ENCODE measurements at regions not wholly inside any gene's neighbourhood (a gene's known extent, or its start where the extent isn't known, plus 50 kb on each side); places are given as distances from the start of the nearest gene placed in this dataset.

GRCh38 chr18:43735570-43735969, 458.3 kb upstream of the SYT4 start:
- no peaks in the 10 kb centered on the region for H3K36me3 ChIP-seq (ENCODE audit: control insufficient read depth in 1 of 2, insufficient read depth in 2 of 2, low read length in 2 of 2)
- no peaks in the 10 kb centered on the region for H3K4me1 ChIP-seq (ENCODE audit: control insufficient read depth in 1 of 2, insufficient read depth in 2 of 2, low read length in 2 of 2)
- no peak overlapping the region for H3K4me3 ChIP-seq (ENCODE audit: low read depth in 1 of 2, low read length in 2 of 2)
- no peak overlapping the region for H3K27ac ChIP-seq (ENCODE audit: low read depth, low read length)
- no peak overlapping the region for H3K9ac ChIP-seq (ENCODE audit: low read depth in 1 of 2, low read length in 2 of 2)
- H3K9me3 ChIP-seq (ENCODE audit: control insufficient read depth in 1 of 2, low read length in 2 of 2) = no peaks in the 10 kb centered on the region
- no peaks in the 10 kb centered on the region for H3K27me3 ChIP-seq (ENCODE audit: control insufficient read depth in 1 of 2, insufficient read depth in 2 of 2, low read length in 2 of 2)

- Histone ChIP-seq H3K9me3 (ENCODE audit: control insufficient read depth in 1 of 2, low read length in 2 of 2) (peaks cover 5 to 16% of the 10 kb centered on the region in 2 donors), H3K36me3 (ENCODE audit: control insufficient read depth in 1 of 2, insufficient read depth in 2 of 2, low read length in 2 of 2) (no peaks in the 10 kb centered on the region), H3K27ac (ENCODE audit: low read depth, low read length) (no peak overlapping the region), H3K4me1 (ENCODE audit: control insufficient read depth in 1 of 2, insufficient read depth in 2 of 2, low read length in 2 of 2) (no peaks in the 10 kb centered on the region), H3K4me3 (ENCODE audit: low read depth in 1 of 2, low read length in 2 of 2) (no peak overlapping the region), H3K27me3 (ENCODE audit: control insufficient read depth in 1 of 2, insufficient read depth in 2 of 2, low read length in 2 of 2) (no peaks in the 10 kb centered on the region), H3K9ac (ENCODE audit: low read depth in 1 of 2, low read length in 2 of 2) (no peak overlapping the region)
Measured at GRCh38 chr18:43744960-43745745, 467.9 kb upstream of the SYT4 start.

GRCh38 chr18:43751203-43751602, 473.9 kb upstream of the SYT4 start:
- Histone ChIP-seq H3K4me1 (ENCODE audit: control insufficient read depth in 1 of 2, insufficient read depth in 2 of 2, low read length in 2 of 2) (no peaks in the 10 kb centered on the region), H3K9ac (ENCODE audit: low read depth in 1 of 2, low read length in 2 of 2) (no peak overlapping the region), H3K4me3 (ENCODE audit: low read depth in 1 of 2, low read length in 2 of 2) (no peak overlapping the region), H3K36me3 (ENCODE audit: control insufficient read depth in 1 of 2, insufficient read depth in 2 of 2, low read length in 2 of 2) (no peaks in the 10 kb centered on the region), H3K27me3 (ENCODE audit: control insufficient read depth in 1 of 2, insufficient read depth in 2 of 2, low read length in 2 of 2) (no peaks in the 10 kb centered on the region), H3K27ac (ENCODE audit: low read depth, low read length) (no peak overlapping the region), H3K9me3 (ENCODE audit: control insufficient read depth in 1 of 2, low read length in 2 of 2) (peaks cover 2 to 7% of the 10 kb centered on the region in 2 donors)

GRCh38 chr18:43751835-43752234, 474.5 kb upstream of the SYT4 start:
- Histone ChIP-seq H3K9ac (ENCODE audit: low read depth in 1 of 2, low read length in 2 of 2) (no peak overlapping the region), H3K27me3 (ENCODE audit: control insufficient read depth in 1 of 2, insufficient read depth in 2 of 2, low read length in 2 of 2) (no peaks in the 10 kb centered on the region), H3K27ac (ENCODE audit: low read depth, low read length) (no peak overlapping the region), H3K9me3 (ENCODE audit: control insufficient read depth in 1 of 2, low read length in 2 of 2) (peaks cover 2 to 7% of the 10 kb centered on the region in 2 donors), H3K4me1 (ENCODE audit: control insufficient read depth in 1 of 2, insufficient read depth in 2 of 2, low read length in 2 of 2) (no peaks in the 10 kb centered on the region), H3K4me3 (ENCODE audit: low read depth in 1 of 2, low read length in 2 of 2) (no peak overlapping the region), H3K36me3 (ENCODE audit: control insufficient read depth in 1 of 2, insufficient read depth in 2 of 2, low read length in 2 of 2) (no peaks in the 10 kb centered on the region)

- Histone ChIP-seq H3K36me3 (ENCODE audit: control insufficient read depth in 1 of 2, insufficient read depth in 2 of 2, low read length in 2 of 2) (no peaks in the 10 kb centered on the region), H3K27ac (ENCODE audit: low read depth, low read length) (no peak overlapping the region), H3K4me3 (ENCODE audit: low read depth in 1 of 2, low read length in 2 of 2) (no peak overlapping the region), H3K27me3 (ENCODE audit: control insufficient read depth in 1 of 2, insufficient read depth in 2 of 2, low read length in 2 of 2) (no peaks in the 10 kb centered on the region), H3K4me1 (ENCODE audit: control insufficient read depth in 1 of 2, insufficient read depth in 2 of 2, low read length in 2 of 2) (no peaks in the 10 kb centered on the region), H3K9me3 (ENCODE audit: control insufficient read depth in 1 of 2, low read length in 2 of 2) (peaks cover 0 to 7% of the 10 kb centered on the region in 2 donors), H3K9ac (ENCODE audit: low read depth in 1 of 2, low read length in 2 of 2) (no peak overlapping the region)
Measured at GRCh38 chr18:43757273-43757672, 480.0 kb upstream of the SYT4 start.

- H3K9me3 ChIP-seq (ENCODE audit: control insufficient read depth in 1 of 2, low read length in 2 of 2) = peaks cover 0 to 3% of the 10 kb centered on the region in 2 donors
- H3K4me3 ChIP-seq (ENCODE audit: low read depth in 1 of 2, low read length in 2 of 2) = no peak overlapping the region
- H3K27me3 ChIP-seq (ENCODE audit: control insufficient read depth in 1 of 2, insufficient read depth in 2 of 2, low read length in 2 of 2) = no peaks in the 10 kb centered on the region
- no peak overlapping the region for H3K27ac ChIP-seq (ENCODE audit: low read depth, low read length)
- H3K9ac ChIP-seq (ENCODE audit: low read depth in 1 of 2, low read length in 2 of 2) = no peak overlapping the region
- H3K36me3 ChIP-seq (ENCODE audit: control insufficient read depth in 1 of 2, insufficient read depth in 2 of 2, low read length in 2 of 2) = no peaks in the 10 kb centered on the region
- H3K4me1 ChIP-seq (ENCODE audit: control insufficient read depth in 1 of 2, insufficient read depth in 2 of 2, low read length in 2 of 2) = no peaks in the 10 kb centered on the region
Measured at GRCh38 chr18:43758734-43759133, 481.4 kb upstream of the SYT4 start.

- no peaks in the 10 kb centered on the region for H3K36me3 ChIP-seq (ENCODE audit: control insufficient read depth in 1 of 2, insufficient read depth in 2 of 2, low read length in 2 of 2)
- no peaks in the 10 kb centered on the region for H3K9me3 ChIP-seq (ENCODE audit: control insufficient read depth in 1 of 2, low read length in 2 of 2)
- no peak overlapping the region for H3K4me3 ChIP-seq (ENCODE audit: low read depth in 1 of 2, low read length in 2 of 2)
Measured at GRCh38 chr18:43760010-43760409, 482.7 kb upstream of the SYT4 start.

GRCh38 chr18:43772907-43773306, 495.6 kb upstream of the SYT4 start:
- Histone ChIP-seq H3K4me1 (ENCODE audit: control insufficient read depth in 1 of 2, insufficient read depth in 2 of 2, low read length in 2 of 2) (no peaks in the 10 kb centered on the region), H3K9me3 (ENCODE audit: control insufficient read depth in 1 of 2, low read length in 2 of 2) (no peaks in the 10 kb centered on the region), H3K27me3 (ENCODE audit: control insufficient read depth in 1 of 2, insufficient read depth in 2 of 2, low read length in 2 of 2) (no peaks in the 10 kb centered on the region), H3K9ac (ENCODE audit: low read depth in 1 of 2, low read length in 2 of 2) (no peak overlapping the region), H3K4me3 (ENCODE audit: low read depth in 1 of 2, low read length in 2 of 2) (no peak overlapping the region), H3K27ac (ENCODE audit: low read depth, low read length) (no peak overlapping the region), H3K36me3 (ENCODE audit: control insufficient read depth in 1 of 2, insufficient read depth in 2 of 2, low read length in 2 of 2) (no peaks in the 10 kb centered on the region)

More at GRCh38 chr18:43760010-43760409, 482.7 kb upstream of the SYT4 start:
- Histone ChIP-seq H3K27ac (ENCODE audit: low read depth, low read length) (no peak overlapping the region), H3K4me1 (ENCODE audit: control insufficient read depth in 1 of 2, insufficient read depth in 2 of 2, low read length in 2 of 2) (no peaks in the 10 kb centered on the region), H3K9ac (ENCODE audit: low read depth in 1 of 2, low read length in 2 of 2) (no peak overlapping the region), H3K27me3 (ENCODE audit: control insufficient read depth in 1 of 2, insufficient read depth in 2 of 2, low read length in 2 of 2) (no peaks in the 10 kb centered on the region)

GRCh38 chr18:43774497-43774896, 497.2 kb upstream of the SYT4 start:
- Histone ChIP-seq H3K4me3 (ENCODE audit: low read depth in 1 of 2, low read length in 2 of 2) (no peak overlapping the region), H3K9ac (ENCODE audit: low read depth in 1 of 2, low read length in 2 of 2) (no peak overlapping the region), H3K9me3 (ENCODE audit: control insufficient read depth in 1 of 2, low read length in 2 of 2) (no peaks in the 10 kb centered on the region), H3K36me3 (ENCODE audit: control insufficient read depth in 1 of 2, insufficient read depth in 2 of 2, low read length in 2 of 2) (no peaks in the 10 kb centered on the region), H3K4me1 (ENCODE audit: control insufficient read depth in 1 of 2, insufficient read depth in 2 of 2, low read length in 2 of 2) (no peaks in the 10 kb centered on the region), H3K27me3 (ENCODE audit: control insufficient read depth in 1 of 2, insufficient read depth in 2 of 2, low read length in 2 of 2) (no peaks in the 10 kb centered on the region), H3K27ac (ENCODE audit: low read depth, low read length) (no peak overlapping the region)

GRCh38 chr18:43775591-43775990, 498.3 kb upstream of the SYT4 start:
- Histone ChIP-seq H3K9me3 (ENCODE audit: control insufficient read depth in 1 of 2, low read length in 2 of 2) (no peaks in the 10 kb centered on the region), H3K4me3 (ENCODE audit: low read depth in 1 of 2, low read length in 2 of 2) (no peak overlapping the region), H3K36me3 (ENCODE audit: control insufficient read depth in 1 of 2, insufficient read depth in 2 of 2, low read length in 2 of 2) (no peaks in the 10 kb centered on the region), H3K9ac (ENCODE audit: low read depth in 1 of 2, low read length in 2 of 2) (no peak overlapping the region), H3K27me3 (ENCODE audit: control insufficient read depth in 1 of 2, insufficient read depth in 2 of 2, low read length in 2 of 2) (no peaks in the 10 kb centered on the region), H3K4me1 (ENCODE audit: control insufficient read depth in 1 of 2, insufficient read depth in 2 of 2, low read length in 2 of 2) (no peaks in the 10 kb centered on the region), H3K27ac (ENCODE audit: low read depth, low read length) (no peak overlapping the region)

All from duodenal mucosa (tissue), 2 donors.